H9 (cell line): ENCODE measurements at regions not wholly inside any gene's neighbourhood (a gene's known extent, or its start where the extent isn't known, plus 50 kb on each side); places are given as distances from the start of the nearest gene placed in this dataset.

Experiments used
- DNase-seq: peaks from one replicate; pipeline ENCODE4 v3.0.0-alpha.2; 2017
- H2AFZ ChIP-seq: one replicate; pipeline ENCODE4 v1.6.1; 2013; ENCODE audit warnings: mild to moderate bottlenecking, low read length, control low read depth, moderate library complexity
- H2AK5ac ChIP-seq: 2 replicates; pipeline ENCODE4 v1.6.1; 2013; ENCODE audit warnings: low read length, control low read depth, mixed read lengths; ENCODE audit not compliant: insufficient read length
- H2BK120ac ChIP-seq: one replicate; pipeline ENCODE4 v1.6.1; 2013; ENCODE audit warnings: low read depth, mild to moderate bottlenecking, low read length, control low read depth, inconsistent platforms; ENCODE audit not compliant: poor library complexity, severe bottlenecking
- H2BK12ac ChIP-seq: 2 replicates; pipeline ENCODE4 v1.6.1; 2013; ENCODE audit warnings: low read length, control low read depth, mixed read lengths, low read depth; ENCODE audit not compliant: insufficient read length
- H2BK15ac ChIP-seq: 2 replicates; pipeline ENCODE4 v1.6.1; 2013; ENCODE audit warnings: low read depth, low read length, control low read depth
- H2BK20ac ChIP-seq: one replicate; pipeline ENCODE4 v1.6.1; 2013; ENCODE audit warnings: low read depth, mild to moderate bottlenecking, low read length, control low read depth, inconsistent platforms; ENCODE audit not compliant: poor library complexity, severe bottlenecking
- H2BK5ac ChIP-seq: 2 replicates; pipeline ENCODE4 v1.6.1; 2013; ENCODE audit warnings: low read length, control low read depth, mixed read lengths; ENCODE audit not compliant: insufficient read length
- H3K14ac ChIP-seq: 2 replicates; pipeline ENCODE4 v1.6.1; 2013; ENCODE audit warnings: low read length, control low read depth; ENCODE audit not compliant: insufficient read depth
- H3K18ac ChIP-seq: 2 replicates; pipeline ENCODE4 v1.6.1; 2013; ENCODE audit warnings: low read depth, mild to moderate bottlenecking, mixed read lengths, low read length, control low read depth; ENCODE audit not compliant: insufficient read length
- H3K23ac ChIP-seq: 2 replicates; pipeline ENCODE4 v1.6.1; 2013; ENCODE audit warnings: low read length, control low read depth, mixed read lengths, low read depth; ENCODE audit not compliant: insufficient read length
- H3K23me2 ChIP-seq: 2 replicates; pipeline ENCODE4 v1.6.1; 2013; ENCODE audit warnings: low read depth, mild to moderate bottlenecking, mixed read lengths, low read length, control low read depth; ENCODE audit not compliant: insufficient read length, poor library complexity, severe bottlenecking
- H3K27ac ChIP-seq: 2 replicates; pipeline ENCODE4 v1.5.1; 2013; ENCODE audit warnings: low read length, control low read depth, mixed read lengths, low read depth; ENCODE audit not compliant: insufficient read length
- H3K27me3 ChIP-seq: 2 replicates; pipeline ENCODE4 v1.6.1; 2013; ENCODE audit warnings: low read length, control low read depth, inconsistent platforms; ENCODE audit not compliant: insufficient read depth
- H3K4ac ChIP-seq: 2 replicates; pipeline ENCODE4 v1.6.1; 2013; ENCODE audit warnings: low read depth, mild to moderate bottlenecking, control low read depth, inconsistent platforms, low read length, moderate library complexity
- H3K4me1 ChIP-seq: 2 replicates; pipeline ENCODE4 v1.6.1; 2013; ENCODE audit warnings: low read length, control low read depth, inconsistent platforms; ENCODE audit not compliant: insufficient read depth
- H3K4me2 ChIP-seq: 2 replicates; pipeline ENCODE4 v1.6.1; 2013; ENCODE audit warnings: low read length, control low read depth, mixed read lengths; ENCODE audit not compliant: insufficient read length, insufficient read depth
- H3K56ac ChIP-seq: 2 replicates; pipeline ENCODE4 v1.6.1; 2013; ENCODE audit warnings: low read depth, mild to moderate bottlenecking, mixed read lengths, low read length, control low read depth; ENCODE audit not compliant: insufficient read length
- H3K79me1 ChIP-seq: 2 replicates; pipeline ENCODE4 v1.6.1; 2013; ENCODE audit warnings: low read depth, mild to moderate bottlenecking, moderate library complexity, low read length, control low read depth, inconsistent platforms; ENCODE audit not compliant: insufficient read depth, poor library complexity, severe bottlenecking
- H3K79me2 ChIP-seq: 2 replicates; pipeline ENCODE4 v1.6.1; 2013; ENCODE audit warnings: low read length, control low read depth, inconsistent platforms; ENCODE audit not compliant: insufficient read depth
- H3K9ac ChIP-seq: 2 replicates; pipeline ENCODE4 v1.6.1; 2013; ENCODE audit warnings: low read length, control low read depth, mixed read lengths; ENCODE audit not compliant: insufficient read length; ENCODE audit errors: extremely low read depth
- H3K9me3 ChIP-seq: one replicate; pipeline ENCODE4 v1.6.1; 2013; ENCODE audit warnings: low read depth, low read length, inconsistent platforms; ENCODE audit not compliant: control insufficient read depth
- H3T11ph ChIP-seq: one replicate; pipeline ENCODE4 v1.6.1; 2013; ENCODE audit warnings: mild to moderate bottlenecking, low read length, control low read depth, inconsistent platforms
- H4K20me1 ChIP-seq: one replicate; pipeline ENCODE4 v1.6.1; 2013; ENCODE audit not compliant: control insufficient read depth, insufficient read length, insufficient read depth
- H4K5ac ChIP-seq: 2 replicates; pipeline ENCODE4 v1.6.1; 2013; ENCODE audit warnings: low read depth, mild to moderate bottlenecking, mixed read lengths, low read length, control low read depth; ENCODE audit not compliant: insufficient read length
- H4K8ac ChIP-seq: replicated peaks from 2 replicates; pipeline ENCODE4 v1.6.1; 2013; ENCODE audit warnings: low read length, control low read depth, mixed read lengths, low read depth; ENCODE audit not compliant: insufficient read length
- H4K91ac ChIP-seq: 2 replicates; pipeline ENCODE4 v1.6.1; 2013; ENCODE audit warnings: low read depth, mild to moderate bottlenecking, moderate library complexity, mixed read lengths, low read length, control low read depth; ENCODE audit not compliant: insufficient read length
- H3K27ac Mint-ChIP-seq, 3 experiments: 2 replicates in 2 of 3; 3 replicates in 1 of 3; pipeline ENCODE4 v1.8.0; 2020 to 2021; ENCODE audit warnings: mixed read lengths in 3 of 3, mild to moderate bottlenecking in 1 of 3, moderate library complexity in 1 of 3
- H3K27me3 Mint-ChIP-seq: 2 replicates; pipeline ENCODE4 v1.8.0; 2021; ENCODE audit warnings: low read depth, mild to moderate bottlenecking, moderate library complexity, mixed read lengths
- H3K36me3 Mint-ChIP-seq, 3 experiments: 2 replicates in 2 of 3; 3 replicates in 1 of 3; pipeline ENCODE4 v1.8.0; 2020 to 2021; ENCODE audit warnings: low read depth in 3 of 3, mixed read lengths in 3 of 3; ENCODE audit not compliant: insufficient read depth in 1 of 3
- H3K4me1 Mint-ChIP-seq, 2 experiments: 2 replicates each; pipeline ENCODE4 v1.8.0; 2020; ENCODE audit warnings: mixed read lengths in 2 of 2
- H3K4me3 Mint-ChIP-seq, 2 experiments: 2 replicates in 1 of 2; 3 replicates in 1 of 2; pipeline ENCODE4 v1.8.0; 2020 to 2021; ENCODE audit warnings: mild to moderate bottlenecking in 2 of 2, mixed read lengths in 2 of 2, moderate library complexity in 1 of 2
- H3K9me3 Mint-ChIP-seq, 2 experiments: 2 replicates in 1 of 2; 3 replicates in 1 of 2; pipeline ENCODE4 v1.8.0; 2020; ENCODE audit warnings: mild to moderate bottlenecking in 2 of 2, mixed read lengths in 2 of 2, moderate library complexity in 1 of 2
- WGBS: extraction: QIAGEN DNeasy Blood & Tissue Kit; methylation state at CpG from one replicate; pipeline ENCODE4 v1.1.7; 2013; ENCODE audit warnings: missing lambda C conversion rate, low lambda C conversion rate, mixed read lengths; ENCODE audit not compliant: insufficient read length; ENCODE audit errors: extremely low coverage; 5-methylcytosine and 5-hydroxymethylcytosine counted together
- TF ChIP-seq, protein P1 (sequence below): fragments of 200-600 bp; sonication (generic); conservative IDR thresholded peaks from 3 replicates; pipeline ENCODE4 v1.8.0; 2021; ENCODE audit warnings: antibody characterized with exemption, mild to moderate bottlenecking

DNA sequence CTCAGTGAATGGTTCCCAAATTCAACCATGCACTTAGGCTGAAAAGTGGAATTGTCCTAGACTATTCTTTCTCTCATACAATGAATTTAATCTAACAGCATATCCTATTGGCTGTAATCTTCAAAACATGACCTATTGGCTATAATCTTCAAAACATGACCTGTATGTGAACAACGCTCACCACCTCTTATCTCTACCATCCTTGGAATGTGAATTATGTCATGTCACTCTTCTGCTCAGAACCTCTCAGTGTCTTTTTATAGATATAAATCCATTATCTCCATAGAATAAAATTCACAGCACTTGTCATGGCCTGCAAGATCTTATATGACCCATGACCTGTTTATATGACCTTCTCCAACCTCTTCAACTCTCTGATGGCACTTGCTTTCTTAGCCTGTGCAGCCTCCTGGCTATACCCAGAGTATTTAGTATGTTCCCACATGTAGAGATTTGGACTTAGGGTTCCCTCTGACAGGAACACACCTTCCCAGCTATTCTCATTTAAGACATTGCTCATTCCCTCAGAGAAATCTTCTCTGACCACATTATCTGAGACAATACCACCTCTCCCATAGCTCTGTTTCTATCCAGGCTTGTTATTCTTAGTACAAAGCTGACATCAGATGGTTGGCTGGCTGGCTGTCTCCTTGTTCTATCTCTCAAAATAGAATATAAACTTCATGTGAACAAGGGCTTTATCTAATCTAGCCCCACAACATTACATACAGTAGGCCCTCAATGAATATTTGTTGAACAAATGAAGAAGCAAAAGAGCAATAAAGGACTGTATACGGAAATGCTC is 275.0 kb upstream of the PREP start:
- no peak overlapping the region for H3K27ac ChIP-seq
- H2AK5ac ChIP-seq = no peak overlapping the region
- H3K27me3 ChIP-seq = no peaks in the 10 kb centered on the region
- no peaks in the 10 kb centered on the region for H3K79me1 ChIP-seq
- H2BK120ac ChIP-seq = no peak overlapping the region
- Mint-ChIP-seq H3K9me3 (peaks cover 6 to 10% of the 10 kb centered on the region in 2 experiments; a peak in 4 of 5 replicates), H3K27ac (no peak overlapping the region), H3K4me1 (no peaks in the 10 kb centered on the region), H3K36me3 (peaks cover 1 to 7% (median 2%) of the 10 kb centered on the region in 3 experiments; a peak in 4 of 7 replicates), H3K27me3 (no peaks in the 10 kb centered on the region), H3K4me3 (no peak overlapping the region)
- H3K9me3 ChIP-seq = no peaks in the 10 kb centered on the region
- H2BK5ac ChIP-seq = no peak overlapping the region
- H3K23me2 ChIP-seq = no peaks in the 10 kb centered on the region
- H2BK12ac ChIP-seq = no peak overlapping the region
- no peak for DNase-seq
- no peak overlapping the region for H3K4ac ChIP-seq
- no peak overlapping the region for H3K14ac ChIP-seq
- no peaks in the 10 kb centered on the region for H3K79me2 ChIP-seq
- no peak overlapping the region for H3K9ac ChIP-seq
- H2BK20ac ChIP-seq = no peak overlapping the region
- H2AFZ ChIP-seq = no peak overlapping the region
- H3K56ac ChIP-seq = no peak overlapping the region
- no peak overlapping the region for H4K8ac ChIP-seq
- TF ChIP-seq, protein P1, sequence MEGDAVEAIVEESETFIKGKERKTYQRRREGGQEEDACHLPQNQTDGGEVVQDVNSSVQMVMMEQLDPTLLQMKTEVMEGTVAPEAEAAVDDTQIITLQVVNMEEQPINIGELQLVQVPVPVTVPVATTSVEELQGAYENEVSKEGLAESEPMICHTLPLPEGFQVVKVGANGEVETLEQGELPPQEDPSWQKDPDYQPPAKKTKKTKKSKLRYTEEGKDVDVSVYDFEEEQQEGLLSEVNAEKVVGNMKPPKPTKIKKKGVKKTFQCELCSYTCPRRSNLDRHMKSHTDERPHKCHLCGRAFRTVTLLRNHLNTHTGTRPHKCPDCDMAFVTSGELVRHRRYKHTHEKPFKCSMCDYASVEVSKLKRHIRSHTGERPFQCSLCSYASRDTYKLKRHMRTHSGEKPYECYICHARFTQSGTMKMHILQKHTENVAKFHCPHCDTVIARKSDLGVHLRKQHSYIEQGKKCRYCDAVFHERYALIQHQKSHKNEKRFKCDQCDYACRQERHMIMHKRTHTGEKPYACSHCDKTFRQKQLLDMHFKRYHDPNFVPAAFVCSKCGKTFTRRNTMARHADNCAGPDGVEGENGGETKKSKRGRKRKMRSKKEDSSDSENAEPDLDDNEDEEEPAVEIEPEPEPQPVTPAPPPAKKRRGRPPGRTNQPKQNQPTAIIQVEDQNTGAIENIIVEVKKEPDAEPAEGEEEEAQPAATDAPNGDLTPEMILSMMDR = no peak
- no peaks in the 10 kb centered on the region; the same call in 1 of the 2 replicates for H3K4me1 ChIP-seq
- WGBS = no CpG with 5 or more reads among the region's 2 CpGs
- H3T11ph ChIP-seq = no peak overlapping the region
- H2BK15ac ChIP-seq = no peak overlapping the region
- H4K91ac ChIP-seq = no peak overlapping the region
- H3K18ac ChIP-seq = no peak overlapping the region
- H3K23ac ChIP-seq = no peak overlapping the region
- H3K4me2 ChIP-seq = no peak overlapping the region
- no peaks in the 10 kb centered on the region for H4K20me1 ChIP-seq
- H4K5ac ChIP-seq = no peak overlapping the region
